ENCODE measurements at regions not wholly inside any gene's neighbourhood (a gene's known extent, or its start where the extent isn't known, plus 50 kb on each side); places are given as distances from the start of the nearest gene placed in this dataset.

- Histone ChIP-seq H3F3A (ENCODE audit: insufficient read depth, low read length) (no peaks in the 10 kb centered on the region), H3K9me3 (replicated peaks; ENCODE audit: insufficient read depth, low read length) (no peaks in the 10 kb centered on the region), H3K27ac (ENCODE audit: low read length) (no peak overlapping the region), H3K36me3 (replicated peaks; ENCODE audit: insufficient read depth, low read length) (no peaks in the 10 kb centered on the region), H2AFZ (ENCODE audit: low read length) (no peak overlapping the region), H3K79me2 (ENCODE audit: low read length) (no peaks in the 10 kb centered on the region), H4K20me1 (ENCODE audit: insufficient read depth, low read length) (no peaks in the 10 kb centered on the region), H3K4me3 (ENCODE audit: low read length) (no peak overlapping the region), H3K4me2 (ENCODE audit: low read depth, low read length) (no peak overlapping the region), H3K4me1 (ENCODE audit: low read length) (no peaks in the 10 kb centered on the region), H3K27me3 (replicated peaks; ENCODE audit: insufficient read depth, low read length) (no peaks in the 10 kb centered on the region), H3K9ac (ENCODE audit: low read length) (no peak overlapping the region), H3K9me2 (replicated peaks; ENCODE audit: insufficient read depth, low read length) (no peaks in the 10 kb centered on the region)
- no peak for TF ChIP-seq EZH2phosphoT487 (IDR thresholded peaks at IDR 0.05; ENCODE audit: low read length)
- TF ChIP-seq EZH2 (optimal IDR thresholded peaks at IDR 0.05; ENCODE audit: low read depth, low read length) = no peak
- no peak for TF ChIP-seq CTCF (IDR thresholded peaks at IDR 0.05; ENCODE audit: low read length)
- no peak for DNase-seq
Observed at GRCh38 chr17:5747276-5747675, 163.0 kb upstream of the NLRP1 start.

GRCh38 chr17:5747964-5748363, 163.7 kb upstream of the NLRP1 start:
- Histone ChIP-seq H3K36me3 (replicated peaks; ENCODE audit: insufficient read depth, low read length) (no peaks in the 10 kb centered on the region), H3K27me3 (replicated peaks; ENCODE audit: insufficient read depth, low read length) (no peaks in the 10 kb centered on the region), H3K4me2 (ENCODE audit: low read depth, low read length) (no peak overlapping the region), H4K20me1 (ENCODE audit: insufficient read depth, low read length) (no peaks in the 10 kb centered on the region), H3K4me1 (ENCODE audit: low read length) (no peaks in the 10 kb centered on the region), H2AFZ (ENCODE audit: low read length) (no peak overlapping the region), H3K79me2 (ENCODE audit: low read length) (no peaks in the 10 kb centered on the region), H3F3A (ENCODE audit: insufficient read depth, low read length) (no peaks in the 10 kb centered on the region), H3K9ac (ENCODE audit: low read length) (no peak overlapping the region), H3K27ac (ENCODE audit: low read length) (no peak overlapping the region), H3K9me2 (replicated peaks; ENCODE audit: insufficient read depth, low read length) (no peaks in the 10 kb centered on the region), H3K4me3 (ENCODE audit: low read length) (no peak overlapping the region), H3K9me3 (replicated peaks; ENCODE audit: insufficient read depth, low read length) (no peaks in the 10 kb centered on the region)
- DNase-seq = no peak
- TF ChIP-seq EZH2phosphoT487 (IDR thresholded peaks at IDR 0.05; ENCODE audit: low read length) = no peak
- TF ChIP-seq CTCF (IDR thresholded peaks at IDR 0.05; ENCODE audit: low read length) = no peak
- no peak for TF ChIP-seq EZH2 (optimal IDR thresholded peaks at IDR 0.05; ENCODE audit: low read depth, low read length)

GRCh38 chr17:5753421-5753820, 169.1 kb upstream of the NLRP1 start:
- Histone ChIP-seq H3K79me2 (ENCODE audit: low read length) (no peaks in the 10 kb centered on the region), H3K4me2 (ENCODE audit: low read depth, low read length) (no peak overlapping the region), H3K9ac (ENCODE audit: low read length) (no peak overlapping the region), H4K20me1 (ENCODE audit: insufficient read depth, low read length) (no peaks in the 10 kb centered on the region), H3K36me3 (replicated peaks; ENCODE audit: insufficient read depth, low read length) (no peaks in the 10 kb centered on the region), H3K4me1 (ENCODE audit: low read length) (no peaks in the 10 kb centered on the region), H3K4me3 (ENCODE audit: low read length) (no peak overlapping the region), H2AFZ (ENCODE audit: low read length) (no peak overlapping the region), H3K9me2 (replicated peaks; ENCODE audit: insufficient read depth, low read length) (no peaks in the 10 kb centered on the region), H3K27ac (ENCODE audit: low read length) (no peak overlapping the region), H3K27me3 (replicated peaks; ENCODE audit: insufficient read depth, low read length) (no peaks in the 10 kb centered on the region; the same call in 1 of the 2 replicates), H3F3A (ENCODE audit: insufficient read depth, low read length) (no peaks in the 10 kb centered on the region), H3K9me3 (replicated peaks; ENCODE audit: insufficient read depth, low read length) (no peaks in the 10 kb centered on the region)
- no peak for DNase-seq
- TF ChIP-seq EZH2 (optimal IDR thresholded peaks at IDR 0.05; ENCODE audit: low read depth, low read length) = no peak
- no peak for TF ChIP-seq EZH2phosphoT487 (IDR thresholded peaks at IDR 0.05; ENCODE audit: low read length)
- no peak for TF ChIP-seq CTCF (IDR thresholded peaks at IDR 0.05; ENCODE audit: low read length)
